Fibroblast of skin of right quadriceps (primary cell): ENCODE measurements at regions not wholly inside any gene's neighbourhood (a gene's known extent, or its start where the extent isn't known, plus 50 kb on each side); places are given as distances from the start of the nearest gene placed in this dataset.
"Not testable (repeated sequence)": the region's sequence is repeated elsewhere in the genome, so short reads cannot be mapped to it uniquely, and the experiment has no call there.

ENCODE experiments used
- DNase-seq: peaks from one replicate; pipeline ENCODE4 v3.0.0-alpha.2; 2013

GRCh38 chrY:10627116-10627515, 1099.4 kb downstream of the TSPY10 start:
- peak; percentile 76 for DNase-seq

GRCh38 chrY:10648813-10649212, 1121.1 kb downstream of the TSPY10 start:
- DNase-seq: not testable (repeated sequence)

- not testable (repeated sequence) for DNase-seq
These were observed 1129.4 kb downstream of the TSPY10 start for GRCh38 chrY:10657120-10657519.

GRCh38 chrY:10666785-10667184, 1139.1 kb downstream of the TSPY10 start:
- no peak for DNase-seq

- DNase-seq: no peak
These were observed 1158.7 kb downstream of the TSPY10 start for GRCh38 chrY:10686414-10686813.
